ENCODE measurements at regions not wholly inside any gene's neighbourhood (a gene's known extent, or its start where the extent isn't known, plus 50 kb on each side); places are given as distances from the start of the nearest gene placed in this dataset.

GRCh38 chr12:71297930-71298329 is 140.1 kb upstream of the TSPAN8 start:
- Histone ChIP-seq H3K27me3 (no peaks in the 10 kb centered on the region), H3K4me1 (peaks cover 50% of the 10 kb centered on the region), H3K9me3 (no peaks in the 10 kb centered on the region), H3K36me3 (no peaks in the 10 kb centered on the region), H3K4me3 (ENCODE audit: low read depth, low read length) (no peak overlapping the region)
- DNase-seq: no peak
- TF ChIP-seq CTCF (IDR thresholded peaks at IDR 0.05; ENCODE audit: low read depth, low read length): no peak

- peaks cover 44% of the 10 kb centered on the region for H3K4me1 ChIP-seq
- no peak for TF ChIP-seq CTCF (IDR thresholded peaks at IDR 0.05; ENCODE audit: low read depth, low read length)
- H3K4me3 ChIP-seq (ENCODE audit: low read depth, low read length): no peak overlapping the region
- DNase-seq: no peak
- H3K27me3 ChIP-seq: no peaks in the 10 kb centered on the region
- no peaks in the 10 kb centered on the region; the same call in 1 of the 2 replicates for H3K9me3 ChIP-seq
- no peaks in the 10 kb centered on the region for H3K36me3 ChIP-seq
Observed at GRCh38 chr12:71295953-71296352, 138.2 kb upstream of the TSPAN8 start.

- no peak for TF ChIP-seq CTCF (IDR thresholded peaks at IDR 0.05; ENCODE audit: low read depth, low read length)
- DNase-seq: no peak
- Histone ChIP-seq H3K4me3 (ENCODE audit: low read depth, low read length) (no peak overlapping the region), H3K4me1 (peaks cover 18% of the 10 kb centered on the region), H3K27me3 (no peaks in the 10 kb centered on the region), H3K36me3 (no peaks in the 10 kb centered on the region), H3K9me3 (no peaks in the 10 kb centered on the region; the same call in 1 of the 2 replicates)
Observed at GRCh38 chr12:71291746-71292145, 133.9 kb upstream of the TSPAN8 start.

- Histone ChIP-seq H3K4me3 (ENCODE audit: low read depth, low read length) (no peak overlapping the region), H3K4me1 (no peaks in the 10 kb centered on the region), H3K36me3 (no peaks in the 10 kb centered on the region), H3K9me3 (no peaks in the 10 kb centered on the region), H3K27me3 (no peaks in the 10 kb centered on the region)
- DNase-seq: no peak
- no peak for TF ChIP-seq CTCF (IDR thresholded peaks at IDR 0.05; ENCODE audit: low read depth, low read length)
Observed at GRCh38 chr12:71283883-71284282, 126.1 kb upstream of the TSPAN8 start.

GRCh38 chr12:71282925-71283324 is 125.1 kb upstream of the TSPAN8 start:
- Histone ChIP-seq H3K36me3 (no peaks in the 10 kb centered on the region), H3K9me3 (no peaks in the 10 kb centered on the region), H3K27me3 (no peaks in the 10 kb centered on the region), H3K4me1 (no peaks in the 10 kb centered on the region), H3K4me3 (ENCODE audit: low read depth, low read length) (no peak overlapping the region)
- no peak for TF ChIP-seq CTCF (IDR thresholded peaks at IDR 0.05; ENCODE audit: low read depth, low read length)
- DNase-seq: no peak

GRCh38 chr12:71282020-71282419 is 124.2 kb upstream of the TSPAN8 start:
- no peak for DNase-seq
- no peak overlapping the region for H3K4me3 ChIP-seq (ENCODE audit: low read depth, low read length)
- TF ChIP-seq CTCF (IDR thresholded peaks at IDR 0.05; ENCODE audit: low read depth, low read length): no peak

More at GRCh38 chr12:71282020-71282419, 124.2 kb upstream of the TSPAN8 start:
- H3K9me3 ChIP-seq: no peaks in the 10 kb centered on the region
- no peaks in the 10 kb centered on the region for H3K36me3 ChIP-seq
- no peaks in the 10 kb centered on the region for H3K4me1 ChIP-seq
- H3K27me3 ChIP-seq: no peaks in the 10 kb centered on the region

Data from BE2C (cell line).